ENCODE measurements at regions not wholly inside any gene's neighbourhood (a gene's known extent, or its start where the extent isn't known, plus 50 kb on each side); places are given as distances from the start of the nearest gene placed in this dataset.

DNA sequence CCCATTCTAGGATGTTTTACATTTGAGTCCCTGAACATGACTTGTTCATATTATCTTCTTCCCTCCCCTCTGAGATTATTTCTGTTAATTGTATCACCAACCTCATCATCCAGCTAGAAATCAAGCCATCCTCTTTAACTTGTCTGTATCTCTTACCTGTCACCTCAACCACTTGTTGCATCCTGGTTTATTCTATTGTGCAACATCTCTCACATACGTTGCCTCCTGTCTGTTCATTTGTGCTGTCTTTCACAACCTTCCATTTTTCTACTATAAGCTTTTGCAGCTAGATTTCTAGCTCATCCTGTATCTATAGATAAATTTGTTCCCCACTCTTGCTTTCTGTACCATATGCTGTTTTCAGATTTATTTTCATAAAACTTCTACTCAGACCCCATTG, 183.7 kb downstream of the MCHR2 start:
- TF ChIP-seq CTCF (IDR thresholded peaks at IDR 0.05; ENCODE audit: low read depth, low read length) (no peak), POLR2A (IDR thresholded peaks at IDR 0.05; ENCODE audit: extremely low read depth, insufficient read length) (no peak), MYC (IDR thresholded peaks at IDR 0.05; ENCODE audit: low read depth, low read length) (no peak), MAX (IDR thresholded peaks at IDR 0.05; ENCODE audit: low read depth, low read length) (no peak)
- DNase-seq (ENCODE audit: low read depth), result no peak
- H3K4me3 ChIP-seq (ENCODE audit: low read depth, low read length), result no peak overlapping the region

DNA sequence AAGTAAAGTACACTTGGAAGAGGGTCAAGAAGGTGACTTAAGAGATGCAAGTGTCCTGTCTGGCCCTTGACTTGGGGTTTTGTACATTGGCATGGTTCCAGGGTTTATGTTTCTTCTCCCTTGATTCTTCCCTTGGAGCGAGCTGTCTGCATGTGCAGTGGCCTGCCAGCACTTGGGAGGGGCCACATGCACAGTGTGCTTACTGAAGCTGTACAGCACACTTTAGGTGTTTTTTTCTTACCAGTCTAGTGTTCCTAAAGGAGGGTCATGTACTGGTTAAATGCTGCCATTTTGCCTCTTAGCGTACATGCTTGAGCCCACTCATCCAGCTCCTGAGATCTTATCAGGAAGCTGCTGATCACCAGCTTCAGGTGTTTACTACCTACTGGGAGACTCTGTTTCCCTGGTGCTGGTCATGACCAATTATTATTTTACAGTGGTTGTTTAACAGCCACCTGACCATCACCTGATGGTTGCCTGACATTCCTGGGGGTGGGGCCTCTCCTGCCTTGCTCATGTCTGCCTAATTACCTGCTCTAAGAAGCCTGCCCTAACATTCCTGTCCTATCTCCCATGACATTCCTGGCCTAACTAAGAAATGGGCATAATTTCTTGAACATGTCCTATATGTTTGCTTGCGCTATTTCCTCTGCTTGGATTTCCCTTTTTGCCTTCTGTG, 182.9 kb downstream of the MCHR2 start:
- no peak for DNase-seq (ENCODE audit: low read depth)
- no peak overlapping the region for H3K4me3 ChIP-seq (ENCODE audit: low read depth, low read length)
- TF ChIP-seq POLR2A (IDR thresholded peaks at IDR 0.05; ENCODE audit: extremely low read depth, insufficient read length) (no peak), MYC (IDR thresholded peaks at IDR 0.05; ENCODE audit: low read depth, low read length) (no peak), CTCF (IDR thresholded peaks at IDR 0.05; ENCODE audit: low read depth, low read length) (no peak), MAX (IDR thresholded peaks at IDR 0.05; ENCODE audit: low read depth, low read length) (no peak)

DNA sequence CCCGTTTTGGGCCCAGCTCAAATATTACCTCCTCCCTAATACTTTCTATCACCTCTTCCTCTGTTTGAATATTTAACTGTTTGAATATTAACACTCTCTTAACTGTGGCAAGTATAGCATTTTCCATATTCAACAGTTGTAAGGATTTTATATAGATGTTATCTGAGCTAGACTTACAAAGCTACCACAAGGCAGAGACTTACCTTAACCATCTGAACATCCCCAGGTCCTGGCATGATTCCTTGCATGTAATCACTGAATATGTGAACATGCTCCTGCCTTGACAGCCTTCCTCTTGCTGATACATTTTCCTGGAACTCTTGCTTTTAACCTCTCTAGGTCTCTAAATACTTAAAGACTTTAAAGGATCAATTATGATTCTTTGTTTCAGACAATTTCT, 182.4 kb downstream of the MCHR2 start:
- no peak for DNase-seq (ENCODE audit: low read depth)
- TF ChIP-seq MYC (IDR thresholded peaks at IDR 0.05; ENCODE audit: low read depth, low read length) (no peak), CTCF (IDR thresholded peaks at IDR 0.05; ENCODE audit: low read depth, low read length) (no peak), POLR2A (IDR thresholded peaks at IDR 0.05; ENCODE audit: extremely low read depth, insufficient read length) (no peak), MAX (IDR thresholded peaks at IDR 0.05; ENCODE audit: low read depth, low read length) (no peak)

GRCh38 chr6:99813565-99813964, 180.5 kb downstream of the MCHR2 start:
- H3K4me3 ChIP-seq (ENCODE audit: low read depth, low read length), result no peak overlapping the region
- TF ChIP-seq MYC (IDR thresholded peaks at IDR 0.05; ENCODE audit: low read depth, low read length) (no peak), POLR2A (IDR thresholded peaks at IDR 0.05; ENCODE audit: extremely low read depth, insufficient read length) (no peak), MAX (IDR thresholded peaks at IDR 0.05; ENCODE audit: low read depth, low read length) (no peak), CTCF (IDR thresholded peaks at IDR 0.05; ENCODE audit: low read depth, low read length) (no peak)
- DNase-seq (ENCODE audit: low read depth), result no peak

More for the DNA sequence above, 182.4 kb downstream of the MCHR2 start:
- no peak overlapping the region for H3K4me3 ChIP-seq (ENCODE audit: low read depth, low read length)

- TF ChIP-seq POLR2A (IDR thresholded peaks at IDR 0.05; ENCODE audit: extremely low read depth, insufficient read length) (no peak), MAX (IDR thresholded peaks at IDR 0.05; ENCODE audit: low read depth, low read length) (no peak), MYC (IDR thresholded peaks at IDR 0.05; ENCODE audit: low read depth, low read length) (no peak), CTCF (IDR thresholded peaks at IDR 0.05; ENCODE audit: low read depth, low read length) (no peak)
- H3K4me3 ChIP-seq (ENCODE audit: low read depth, low read length), result no peak overlapping the region
- DNase-seq (ENCODE audit: low read depth), result no peak
These were observed 179.6 kb downstream of the MCHR2 start for GRCh38 chr6:99814230-99814928.

Data from NB4 (cell line).